ENCODE measurements at regions not wholly inside any gene's neighbourhood (a gene's known extent, or its start where the extent isn't known, plus 50 kb on each side); places are given as distances from the start of the nearest gene placed in this dataset.

DNA sequence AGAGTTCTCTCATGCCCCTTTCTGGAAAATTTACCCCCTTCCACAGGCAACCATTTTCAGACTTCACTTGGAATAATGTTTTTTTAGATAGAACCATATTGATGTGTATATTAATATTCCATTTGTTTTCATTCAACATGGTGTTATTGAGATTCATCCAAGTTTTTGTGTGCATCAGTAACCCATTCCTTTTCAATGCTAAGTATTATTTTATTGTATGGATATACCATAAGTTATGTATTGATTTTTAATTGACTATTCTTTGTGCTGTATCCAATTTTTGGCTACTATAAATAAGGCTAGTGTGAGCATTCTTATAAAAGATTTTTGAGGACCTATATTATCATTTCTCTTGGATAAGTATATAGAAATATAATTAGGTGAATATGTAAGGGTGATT lies 1025.7 kb downstream of the GRM8 start:
- Histone ChIP-seq H3K27me3 (no peaks in the 10 kb centered on the region), H3K4me3 (no peak overlapping the region), H3K36me3 (no peaks in the 10 kb centered on the region), H3K4me1 (no peaks in the 10 kb centered on the region), H3K9me3 (no peaks in the 10 kb centered on the region), H3K27ac (no peak overlapping the region)
- TF ChIP-seq, protein P1, sequence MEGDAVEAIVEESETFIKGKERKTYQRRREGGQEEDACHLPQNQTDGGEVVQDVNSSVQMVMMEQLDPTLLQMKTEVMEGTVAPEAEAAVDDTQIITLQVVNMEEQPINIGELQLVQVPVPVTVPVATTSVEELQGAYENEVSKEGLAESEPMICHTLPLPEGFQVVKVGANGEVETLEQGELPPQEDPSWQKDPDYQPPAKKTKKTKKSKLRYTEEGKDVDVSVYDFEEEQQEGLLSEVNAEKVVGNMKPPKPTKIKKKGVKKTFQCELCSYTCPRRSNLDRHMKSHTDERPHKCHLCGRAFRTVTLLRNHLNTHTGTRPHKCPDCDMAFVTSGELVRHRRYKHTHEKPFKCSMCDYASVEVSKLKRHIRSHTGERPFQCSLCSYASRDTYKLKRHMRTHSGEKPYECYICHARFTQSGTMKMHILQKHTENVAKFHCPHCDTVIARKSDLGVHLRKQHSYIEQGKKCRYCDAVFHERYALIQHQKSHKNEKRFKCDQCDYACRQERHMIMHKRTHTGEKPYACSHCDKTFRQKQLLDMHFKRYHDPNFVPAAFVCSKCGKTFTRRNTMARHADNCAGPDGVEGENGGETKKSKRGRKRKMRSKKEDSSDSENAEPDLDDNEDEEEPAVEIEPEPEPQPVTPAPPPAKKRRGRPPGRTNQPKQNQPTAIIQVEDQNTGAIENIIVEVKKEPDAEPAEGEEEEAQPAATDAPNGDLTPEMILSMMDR (IDR thresholded peaks at IDR 0.05), result no peak
- TF ChIP-seq POLR2A (IDR thresholded peaks at IDR 0.05), result no peak
- DNase-seq, result no peak

DNA sequence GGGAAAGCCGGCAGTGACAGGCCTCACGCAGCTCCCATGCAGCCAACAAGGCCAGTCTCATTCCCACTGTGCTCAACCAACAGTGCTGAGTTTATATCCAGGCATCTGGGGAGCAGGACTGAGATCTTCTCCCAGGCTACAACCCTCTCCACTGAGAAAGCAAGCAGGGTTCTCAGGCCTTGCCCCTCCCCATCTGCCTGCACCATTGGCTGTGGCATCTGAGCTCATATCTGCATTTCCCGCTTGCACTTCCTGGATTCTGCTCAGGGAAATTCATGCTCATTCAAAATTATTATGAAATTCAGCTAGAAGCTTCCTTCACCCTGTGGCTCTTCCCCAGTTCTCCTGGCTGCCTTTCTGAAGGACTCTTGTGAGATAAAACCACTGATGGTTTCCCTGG lies 1029.0 kb downstream of the GRM8 start:
- H3K36me3 ChIP-seq, result no peaks in the 10 kb centered on the region
- TF ChIP-seq, protein P1 (IDR thresholded peaks at IDR 0.05), result no peak
- TF ChIP-seq POLR2A (IDR thresholded peaks at IDR 0.05), result no peak
- no peaks in the 10 kb centered on the region for H3K9me3 ChIP-seq
- no peaks in the 10 kb centered on the region for H3K4me1 ChIP-seq
- H3K27ac ChIP-seq, result no peak overlapping the region
- no peak overlapping the region for H3K4me3 ChIP-seq
- DNase-seq, result no peak
- H3K27me3 ChIP-seq, result no peaks in the 10 kb centered on the region

DNA sequence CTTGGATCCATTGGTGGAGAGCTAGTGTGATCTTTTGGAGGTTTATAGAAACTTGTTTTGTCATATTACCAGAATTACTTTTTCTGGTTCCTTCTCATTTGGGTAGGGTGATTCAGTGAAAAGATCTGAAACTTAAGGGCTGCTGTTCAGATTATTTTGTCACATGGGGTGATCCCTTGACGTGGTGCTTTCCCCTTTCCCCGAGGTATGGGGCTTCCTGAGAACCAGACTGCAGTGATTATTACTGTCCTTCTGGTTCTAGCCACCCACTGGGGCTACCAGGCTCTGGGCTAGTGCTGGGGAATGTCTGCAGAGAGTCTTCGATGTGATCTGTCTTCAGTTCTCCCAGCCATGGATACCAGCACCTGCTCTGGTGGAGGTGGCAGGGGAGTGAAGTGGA lies 1030.0 kb downstream of the GRM8 start:
- Histone ChIP-seq H3K27me3 (no peaks in the 10 kb centered on the region), H3K27ac (no peak overlapping the region), H3K9me3 (no peaks in the 10 kb centered on the region), H3K4me1 (no peaks in the 10 kb centered on the region), H3K36me3 (no peaks in the 10 kb centered on the region), H3K4me3 (no peak overlapping the region)
- no peak for TF ChIP-seq POLR2A (IDR thresholded peaks at IDR 0.05)
- TF ChIP-seq, protein P1 (IDR thresholded peaks at IDR 0.05), result no peak
- no peak for DNase-seq

DNA sequence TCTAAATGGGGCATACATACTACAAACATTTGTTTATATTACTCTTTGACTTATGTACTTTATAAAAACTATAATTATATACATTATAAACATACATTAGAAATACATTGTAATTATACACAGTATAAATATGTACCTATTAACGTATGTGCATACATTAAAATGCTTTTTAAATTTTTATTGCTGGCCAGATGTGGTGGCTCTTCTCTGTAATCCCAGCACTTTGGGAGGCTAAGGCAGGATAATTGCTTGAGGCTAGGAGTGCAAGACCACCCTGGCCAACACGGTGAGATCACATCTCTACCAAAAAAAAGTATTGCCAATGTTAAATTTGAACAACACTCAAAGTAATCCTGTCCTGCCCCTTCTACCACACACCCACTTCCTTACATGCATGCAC lies 1037.0 kb downstream of the GRM8 start:
- H3K36me3 ChIP-seq, result no peaks in the 10 kb centered on the region
- H3K9me3 ChIP-seq, result no peaks in the 10 kb centered on the region
- TF ChIP-seq POLR2A (IDR thresholded peaks at IDR 0.05), result no peak
- TF ChIP-seq, protein P1 (IDR thresholded peaks at IDR 0.05), result no peak
- H3K27ac ChIP-seq, result no peak overlapping the region
- no peaks in the 10 kb centered on the region for H3K27me3 ChIP-seq
- no peak overlapping the region for H3K4me3 ChIP-seq
- no peak for DNase-seq
- no peaks in the 10 kb centered on the region for H3K4me1 ChIP-seq

DNA sequence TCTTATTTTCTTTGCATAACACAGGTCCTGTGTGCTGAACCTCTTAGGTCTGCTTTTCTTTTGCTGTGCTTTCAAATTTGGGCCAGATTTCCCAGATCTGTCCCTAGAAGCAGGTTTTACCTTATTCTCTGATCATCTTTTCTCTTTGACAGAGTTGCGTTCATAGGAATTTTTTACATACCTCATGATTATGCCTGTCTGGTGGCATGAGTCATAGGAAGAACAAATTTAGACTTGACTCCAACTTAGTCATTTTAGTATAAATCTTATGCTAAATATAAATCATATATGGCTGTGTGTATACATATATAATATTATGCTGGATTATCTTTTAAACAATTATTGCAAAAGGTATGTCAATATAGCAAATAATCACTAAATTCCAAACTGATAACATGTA lies 1038.9 kb downstream of the GRM8 start:
- Histone ChIP-seq H3K9me3 (no peaks in the 10 kb centered on the region), H3K36me3 (no peaks in the 10 kb centered on the region), H3K4me1 (no peaks in the 10 kb centered on the region), H3K27ac (no peak overlapping the region), H3K4me3 (no peak overlapping the region), H3K27me3 (no peaks in the 10 kb centered on the region)
- TF ChIP-seq, protein P1 (IDR thresholded peaks at IDR 0.05), result no peak
- no peak for TF ChIP-seq POLR2A (IDR thresholded peaks at IDR 0.05)
- no peak for DNase-seq

DNA sequence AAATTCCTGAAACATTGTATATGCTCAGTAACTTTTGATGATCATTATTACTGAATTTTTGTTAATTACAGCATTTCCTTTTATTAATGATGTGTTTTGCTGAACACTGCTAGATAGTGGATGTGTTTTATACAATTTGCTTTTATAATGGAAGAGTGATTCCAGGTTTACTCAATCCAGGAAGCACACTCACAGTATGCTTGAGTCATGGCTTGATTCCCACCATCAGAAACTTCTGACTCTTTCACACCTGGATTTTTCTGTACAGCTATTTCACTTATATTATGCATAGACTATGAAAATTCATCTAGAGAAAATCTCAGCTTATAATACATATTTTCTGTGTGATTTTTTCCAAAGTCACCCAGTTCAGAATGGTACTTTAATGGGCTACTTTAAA lies 1040.9 kb downstream of the GRM8 start:
- Histone ChIP-seq H3K4me1 (no peaks in the 10 kb centered on the region), H3K27me3 (no peaks in the 10 kb centered on the region), H3K4me3 (no peak overlapping the region), H3K27ac (no peak overlapping the region), H3K36me3 (no peaks in the 10 kb centered on the region), H3K9me3 (no peaks in the 10 kb centered on the region)
- no peak for DNase-seq
- no peak for TF ChIP-seq POLR2A (IDR thresholded peaks at IDR 0.05)
- TF ChIP-seq, protein P1 (IDR thresholded peaks at IDR 0.05), result no peak
